Loucy (cell line): ENCODE measurements at regions not wholly inside any gene's neighbourhood (a gene's known extent, or its start where the extent isn't known, plus 50 kb on each side); places are given as distances from the start of the nearest gene placed in this dataset.

Experiments used
- EZH2phosphoT487 ChIP-seq: fragments of 200-600 bp; IDR thresholded peaks from 2 replicates; pipeline ENCODE4 v1.6.1; 2018; ENCODE audit warnings: antibody characterized with exemption, mild to moderate bottlenecking, moderate library complexity, borderline replicate concordance
- TF ChIP-seq, protein P1 (sequence below): fragments of 200-600 bp; sonication (generic); conservative IDR thresholded peaks from 2 replicates; pipeline ENCODE4 v1.5.1; 2014; ENCODE audit warnings: mild to moderate bottlenecking, antibody characterized with exemption, low read length

DNA sequence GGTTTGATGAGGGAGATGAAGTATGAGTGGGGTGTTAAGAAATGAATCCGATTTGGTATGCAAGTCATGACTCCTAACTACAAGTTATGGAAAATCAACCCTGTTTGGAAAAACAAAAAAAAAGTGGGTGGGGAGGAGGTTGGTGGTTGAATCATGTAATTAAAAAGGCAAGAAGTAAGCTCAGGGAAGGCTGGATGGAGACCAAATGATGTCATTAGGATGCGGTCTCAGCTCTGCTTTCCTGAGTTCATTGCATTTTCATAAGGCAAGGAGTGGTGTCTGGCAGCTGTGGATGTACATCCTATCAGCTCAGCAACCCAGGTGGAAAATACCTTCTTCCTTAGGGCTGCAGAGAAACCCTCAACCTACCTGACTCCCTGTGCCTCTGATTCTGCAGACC is 60.4 kb upstream of the AKAP12 start:
- TF ChIP-seq, protein P1, sequence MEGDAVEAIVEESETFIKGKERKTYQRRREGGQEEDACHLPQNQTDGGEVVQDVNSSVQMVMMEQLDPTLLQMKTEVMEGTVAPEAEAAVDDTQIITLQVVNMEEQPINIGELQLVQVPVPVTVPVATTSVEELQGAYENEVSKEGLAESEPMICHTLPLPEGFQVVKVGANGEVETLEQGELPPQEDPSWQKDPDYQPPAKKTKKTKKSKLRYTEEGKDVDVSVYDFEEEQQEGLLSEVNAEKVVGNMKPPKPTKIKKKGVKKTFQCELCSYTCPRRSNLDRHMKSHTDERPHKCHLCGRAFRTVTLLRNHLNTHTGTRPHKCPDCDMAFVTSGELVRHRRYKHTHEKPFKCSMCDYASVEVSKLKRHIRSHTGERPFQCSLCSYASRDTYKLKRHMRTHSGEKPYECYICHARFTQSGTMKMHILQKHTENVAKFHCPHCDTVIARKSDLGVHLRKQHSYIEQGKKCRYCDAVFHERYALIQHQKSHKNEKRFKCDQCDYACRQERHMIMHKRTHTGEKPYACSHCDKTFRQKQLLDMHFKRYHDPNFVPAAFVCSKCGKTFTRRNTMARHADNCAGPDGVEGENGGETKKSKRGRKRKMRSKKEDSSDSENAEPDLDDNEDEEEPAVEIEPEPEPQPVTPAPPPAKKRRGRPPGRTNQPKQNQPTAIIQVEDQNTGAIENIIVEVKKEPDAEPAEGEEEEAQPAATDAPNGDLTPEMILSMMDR = no peak
- no peak for TF ChIP-seq EZH2phosphoT487
